ENCODE measurements at regions not wholly inside any gene's neighbourhood (a gene's known extent, or its start where the extent isn't known, plus 50 kb on each side); places are given as distances from the start of the nearest gene placed in this dataset.

- in situ Hi-C loops (cut with HindIII; ENCODE audit: low sequenced_read_pairs) = no loop called here
These were observed 82.9 kb upstream of the C1QTNF9B start for GRCh38 chr13:23980160-23980551.

- in situ Hi-C loops (cut with HindIII; ENCODE audit: low sequenced_read_pairs) = no loop called here
These were observed 86.4 kb upstream of the C1QTNF9B start for GRCh38 chr13:23983671-23984070.

GRCh38 chr13:23984546-23984945, 87.2 kb upstream of the C1QTNF9B start:
- in situ Hi-C loops (cut with HindIII; ENCODE audit: low sequenced_read_pairs) = no loop called here

- in situ Hi-C loops (cut with HindIII; ENCODE audit: low sequenced_read_pairs) = no loop called here
These were observed 87.8 kb upstream of the C1QTNF9B start for GRCh38 chr13:23985060-23985459.

GRCh38 chr13:23985839-23986238, 88.5 kb upstream of the C1QTNF9B start:
- in situ Hi-C loops (cut with HindIII; ENCODE audit: low sequenced_read_pairs) = no loop called here

- in situ Hi-C loops (cut with HindIII; ENCODE audit: low sequenced_read_pairs) = no loop called here
These were observed 89.3 kb upstream of the C1QTNF9B start for GRCh38 chr13:23986619-23987018.

- in situ Hi-C loops (cut with HindIII; ENCODE audit: low sequenced_read_pairs) = no loop called here
These were observed 90.1 kb upstream of the C1QTNF9B start for GRCh38 chr13:23987331-23987894.

GRCh38 chr13:23988546-23989122, 91.3 kb upstream of the C1QTNF9B start:
- in situ Hi-C loops (cut with HindIII; ENCODE audit: low sequenced_read_pairs) = no loop called here

GRCh38 chr13:23990455-23990854, 93.2 kb upstream of the C1QTNF9B start:
- in situ Hi-C loops (cut with HindIII; ENCODE audit: low sequenced_read_pairs) = no loop called here

GRCh38 chr13:23991119-23991518, 93.8 kb upstream of the C1QTNF9B start:
- in situ Hi-C loops (cut with HindIII; ENCODE audit: low sequenced_read_pairs) = no loop called here

GRCh38 chr13:23992781-23993679, 95.7 kb upstream of the C1QTNF9B start:
- in situ Hi-C loops (cut with HindIII; ENCODE audit: low sequenced_read_pairs) = no loop called here

- in situ Hi-C loops (cut with HindIII; ENCODE audit: low sequenced_read_pairs) = no loop called here
These were observed 96.3 kb upstream of the C1QTNF9B start for GRCh38 chr13:23993680-23993985.

- in situ Hi-C loops (cut with HindIII; ENCODE audit: low sequenced_read_pairs) = no loop called here
These were observed 98.2 kb upstream of the C1QTNF9B start for GRCh38 chr13:23995283-23996073.

GRCh38 chr13:23996456-23996855, 99.2 kb upstream of the C1QTNF9B start:
- in situ Hi-C loops (cut with HindIII; ENCODE audit: low sequenced_read_pairs) = no loop called here

GRCh38 chr13:23999424-23999823, 102.1 kb upstream of the C1QTNF9B start:
- in situ Hi-C loops (cut with HindIII; ENCODE audit: low sequenced_read_pairs) = no loop called here

- in situ Hi-C loops (cut with HindIII; ENCODE audit: low sequenced_read_pairs) = no loop called here
These were observed 105.0 kb upstream of the C1QTNF9B start for GRCh38 chr13:24002206-24002815.

GRCh38 chr13:24004142-24004899, 107.0 kb upstream of the C1QTNF9B start:
- in situ Hi-C loops (cut with HindIII; ENCODE audit: low sequenced_read_pairs) = no loop called here

GRCh38 chr13:24004971-24005370, 107.7 kb upstream of the C1QTNF9B start:
- in situ Hi-C loops (cut with HindIII; ENCODE audit: low sequenced_read_pairs) = no loop called here

GRCh38 chr13:24005755-24006281, 108.5 kb upstream of the C1QTNF9B start:
- in situ Hi-C loops (cut with HindIII; ENCODE audit: low sequenced_read_pairs) = no loop called here
